HUES6 (cell line): ENCODE measurements at regions not wholly inside any gene's neighbourhood (a gene's known extent, or its start where the extent isn't known, plus 50 kb on each side); places are given as distances from the start of the nearest gene placed in this dataset.
"Not testable (repeated sequence)": the region's sequence is repeated elsewhere in the genome, so short reads cannot be mapped to it uniquely, and the experiment has no call there.

ENCODE experiments used
- H3K27ac ChIP-seq: 2 replicates; pipeline ENCODE4 v1.7.0; 2013; ENCODE audit warnings: low read depth, mild to moderate bottlenecking, low read length, inconsistent platforms
- H3K27me3 ChIP-seq: 2 replicates; pipeline ENCODE4 v1.6.1; 2013; ENCODE audit warnings: low read length; ENCODE audit not compliant: control insufficient read depth, insufficient read depth
- H3K36me3 ChIP-seq: 2 replicates; pipeline ENCODE4 v1.6.1; 2013; ENCODE audit warnings: low read length; ENCODE audit not compliant: control insufficient read depth, insufficient read depth
- H3K4me1 ChIP-seq: 2 replicates; pipeline ENCODE4 v1.6.1; 2013; ENCODE audit warnings: low read length; ENCODE audit not compliant: control insufficient read depth, insufficient read depth
- H3K4me3 ChIP-seq: 2 replicates; pipeline ENCODE4 v1.5.1; 2013; ENCODE audit warnings: low read depth, low read length
- H3K9ac ChIP-seq: one replicate; pipeline ENCODE4 v1.6.1; 2013; ENCODE audit warnings: mild to moderate bottlenecking, low read length
- H3K9me3 ChIP-seq: 2 replicates; pipeline ENCODE4 v1.6.1; 2013; ENCODE audit warnings: low read depth, low read length; ENCODE audit not compliant: control insufficient read depth, insufficient read depth

DNA sequence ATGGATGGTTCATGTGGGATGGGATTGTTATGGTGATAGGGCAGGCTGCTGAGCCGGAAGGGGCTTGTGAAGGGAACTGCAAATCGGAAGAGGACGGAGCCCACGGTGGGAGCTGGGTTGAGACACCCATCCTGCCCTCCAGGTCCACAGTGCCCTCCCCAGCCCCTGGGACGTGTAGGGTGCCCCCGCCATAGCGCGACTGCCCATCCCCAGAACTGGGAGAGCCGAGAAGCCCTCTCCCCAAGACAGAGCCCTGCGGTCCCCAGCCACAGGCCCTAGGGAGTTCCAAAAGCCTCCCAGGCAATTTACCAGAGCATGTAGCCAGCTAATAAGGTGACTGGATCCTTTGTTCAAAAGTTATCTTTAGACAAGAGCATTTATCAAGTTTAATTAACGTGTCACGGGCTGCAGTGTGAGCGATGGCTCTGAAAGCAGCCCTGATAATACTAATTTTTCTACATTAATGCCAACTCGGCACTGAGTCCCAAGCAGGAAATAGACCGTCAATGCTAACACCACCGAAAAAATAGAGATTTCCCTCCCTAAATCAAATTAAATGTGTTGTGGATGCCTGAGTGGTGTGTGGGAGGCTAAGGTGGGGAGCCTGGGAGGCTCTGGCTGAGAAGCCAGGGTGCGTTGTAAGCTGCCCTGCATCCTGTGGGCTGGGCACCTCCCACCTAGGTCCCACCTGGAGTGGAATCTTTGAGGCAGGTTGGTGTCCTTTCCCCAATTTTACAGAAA is 76.8 kb upstream of the RTL6 start:
- Histone ChIP-seq H3K27ac (no peak overlapping the region), H3K36me3 (no peaks in the 10 kb centered on the region), H3K9ac (no peak overlapping the region), H3K4me1 (no peaks in the 10 kb centered on the region), H3K9me3 (peaks cover 8% of the 10 kb centered on the region; the same call in 1 of the 2 replicates), H3K27me3 (peaks cover 15% of the 10 kb centered on the region; the same call in 1 of the 2 replicates), H3K4me3 (no peak overlapping the region)

DNA sequence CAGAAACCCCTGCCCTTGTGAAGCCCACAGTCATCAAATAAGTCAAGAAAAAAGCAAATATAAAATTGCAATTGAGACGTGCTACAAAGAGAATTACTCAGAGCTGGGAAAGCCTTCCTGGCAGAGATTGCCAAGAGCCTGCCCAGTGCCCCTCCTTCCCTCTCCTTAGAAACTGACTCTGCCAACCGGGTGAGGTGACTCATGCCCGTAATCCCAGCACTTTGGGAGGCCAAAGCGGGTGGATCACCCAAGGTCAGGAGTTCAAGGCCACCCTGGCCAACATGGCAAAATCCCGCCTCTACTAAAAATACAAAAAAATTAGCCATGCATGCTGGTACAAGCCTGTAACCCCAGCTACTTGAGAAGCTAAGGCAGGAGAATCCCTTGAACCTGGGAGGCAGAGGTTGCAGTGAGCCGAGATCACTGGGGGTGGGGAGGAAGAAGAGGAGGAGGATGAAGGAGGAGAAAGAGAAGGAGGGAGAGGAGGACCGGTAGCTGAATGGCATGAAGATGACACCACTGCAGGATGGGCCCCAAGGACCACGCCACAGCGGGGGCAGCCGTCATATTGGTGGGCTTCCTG is 76.1 kb upstream of the RTL6 start:
- Histone ChIP-seq H3K27ac (no peak overlapping the region), H3K4me3 (no peak overlapping the region), H3K9ac (no peak overlapping the region), H3K27me3 (peaks cover 15% of the 10 kb centered on the region; the same call in 1 of the 2 replicates), H3K4me1 (no peaks in the 10 kb centered on the region), H3K36me3 (no peaks in the 10 kb centered on the region), H3K9me3 (peaks cover 10% of the 10 kb centered on the region; the same call in 1 of the 2 replicates)

DNA sequence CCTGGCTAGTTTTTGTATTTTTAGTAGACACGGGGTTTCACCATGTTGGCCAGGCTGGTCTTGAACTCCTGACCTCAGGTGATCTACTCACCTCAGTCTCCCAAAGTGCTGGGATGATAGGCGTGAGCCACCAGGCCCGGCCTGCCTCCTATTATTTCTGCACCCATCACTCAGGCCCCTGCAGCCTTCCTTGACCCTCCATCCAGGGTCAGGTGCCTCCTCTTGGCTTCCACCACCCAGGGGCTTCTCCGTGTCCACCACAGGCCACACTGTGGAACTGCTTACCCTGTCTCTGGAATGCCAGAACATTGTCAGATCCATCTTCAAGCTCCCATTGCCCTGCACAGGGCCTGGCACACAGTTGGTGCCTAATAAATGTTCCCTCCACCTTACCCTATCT is 75.4 kb upstream of the RTL6 start:
- Histone ChIP-seq H3K36me3 (no peaks in the 10 kb centered on the region), H3K4me3 (no peak overlapping the region), H3K9me3 (peaks cover 10% of the 10 kb centered on the region; the same call in 1 of the 2 replicates), H3K27me3 (peaks cover 15% of the 10 kb centered on the region; the same call in 1 of the 2 replicates), H3K4me1 (no peaks in the 10 kb centered on the region), H3K27ac (no peak overlapping the region), H3K9ac (no peak overlapping the region)

DNA sequence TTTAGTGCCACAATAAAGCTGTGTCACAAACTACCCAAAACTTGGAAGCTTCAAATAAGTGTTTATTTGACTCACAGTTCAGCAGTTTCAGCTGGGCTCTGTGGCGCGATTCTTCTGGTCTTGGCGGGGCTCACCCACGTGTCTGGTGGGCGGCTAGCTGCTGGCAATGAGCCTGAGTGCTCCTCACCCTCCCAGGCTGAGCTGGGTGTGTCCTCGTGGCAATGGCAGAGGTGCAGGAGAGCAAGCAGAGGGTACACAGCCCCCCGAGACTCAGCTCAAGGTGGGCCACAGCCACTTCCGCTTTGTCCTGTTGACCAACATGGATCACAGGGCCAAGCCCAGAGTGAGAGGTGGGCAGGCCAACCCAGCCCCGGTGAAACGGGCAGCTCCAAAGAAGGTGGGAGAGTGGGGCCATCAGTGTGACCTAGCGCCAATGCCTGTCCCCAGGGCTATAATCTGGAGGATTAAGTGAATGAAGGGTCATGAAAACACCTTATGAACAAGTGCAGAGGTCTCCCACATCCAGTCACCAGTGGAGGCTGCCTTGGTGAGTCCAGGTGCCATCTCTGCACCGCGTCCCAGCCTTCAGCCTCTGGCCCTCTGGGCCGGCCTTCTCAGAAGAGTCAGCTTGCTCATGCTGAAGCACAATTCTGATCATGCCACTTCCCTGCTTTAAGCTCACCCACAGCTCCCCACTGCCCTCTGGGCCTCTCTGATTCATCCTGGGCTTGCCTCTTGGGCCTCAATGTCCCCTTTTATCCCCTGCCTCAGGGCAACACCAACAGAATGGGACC is 74.6 kb upstream of the RTL6 start:
- Histone ChIP-seq H3K36me3 (no peaks in the 10 kb centered on the region), H3K9me3 (peaks cover 10% of the 10 kb centered on the region; the same call in 1 of the 2 replicates), H3K27me3 (peaks cover 15% of the 10 kb centered on the region; the same call in 1 of the 2 replicates), H3K27ac (no peak overlapping the region), H3K9ac (no peak overlapping the region), H3K4me1 (no peaks in the 10 kb centered on the region), H3K4me3 (no peak overlapping the region)

DNA sequence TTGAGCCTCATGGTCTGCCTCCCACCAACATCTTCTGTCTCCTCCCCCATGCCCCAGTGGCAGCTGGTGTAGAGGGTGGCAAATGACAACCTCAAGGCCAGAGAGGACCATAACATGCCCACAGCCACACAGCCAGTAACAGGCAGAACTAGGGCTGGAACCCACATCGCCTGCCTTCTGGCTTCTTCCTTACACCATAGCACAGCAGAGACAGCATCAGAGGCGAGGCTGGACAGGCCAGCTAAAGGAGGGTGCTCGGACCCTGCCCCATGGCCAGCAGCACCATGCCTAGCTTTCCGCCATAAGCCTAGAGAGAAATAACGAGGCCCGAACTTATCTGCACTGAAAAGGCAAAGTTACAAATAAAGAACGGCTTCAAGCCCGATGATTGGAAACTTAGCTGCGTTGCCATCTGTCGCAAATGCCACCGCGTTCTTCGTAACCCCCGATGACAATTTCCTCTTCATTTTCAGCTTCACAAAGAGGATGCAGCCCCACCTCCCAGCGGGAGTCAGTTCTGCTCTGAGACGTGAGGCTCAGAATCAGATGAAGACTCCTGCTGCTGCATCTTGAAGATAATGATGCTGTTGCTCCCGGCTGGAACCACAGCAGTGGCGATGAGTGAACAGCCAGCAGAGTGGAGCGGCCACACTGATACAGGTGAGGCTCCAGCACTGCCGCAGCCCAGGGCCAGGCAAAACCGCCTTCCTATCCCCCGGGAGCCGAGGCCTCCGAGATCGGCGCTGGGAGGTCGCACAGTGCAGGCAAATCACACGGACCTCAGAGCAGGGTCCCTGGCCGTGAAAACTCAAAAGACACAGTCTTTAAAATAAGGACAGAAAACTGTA is 73.8 kb upstream of the RTL6 start:
- Histone ChIP-seq H3K27ac (no peak overlapping the region), H3K9ac (no peak overlapping the region), H3K36me3 (no peaks in the 10 kb centered on the region), H3K4me3 (no peak overlapping the region), H3K9me3 (peaks cover 10% of the 10 kb centered on the region; the same call in 1 of the 2 replicates), H3K4me1 (no peaks in the 10 kb centered on the region), H3K27me3 (peaks cover 15% of the 10 kb centered on the region; the same call in 1 of the 2 replicates)

DNA sequence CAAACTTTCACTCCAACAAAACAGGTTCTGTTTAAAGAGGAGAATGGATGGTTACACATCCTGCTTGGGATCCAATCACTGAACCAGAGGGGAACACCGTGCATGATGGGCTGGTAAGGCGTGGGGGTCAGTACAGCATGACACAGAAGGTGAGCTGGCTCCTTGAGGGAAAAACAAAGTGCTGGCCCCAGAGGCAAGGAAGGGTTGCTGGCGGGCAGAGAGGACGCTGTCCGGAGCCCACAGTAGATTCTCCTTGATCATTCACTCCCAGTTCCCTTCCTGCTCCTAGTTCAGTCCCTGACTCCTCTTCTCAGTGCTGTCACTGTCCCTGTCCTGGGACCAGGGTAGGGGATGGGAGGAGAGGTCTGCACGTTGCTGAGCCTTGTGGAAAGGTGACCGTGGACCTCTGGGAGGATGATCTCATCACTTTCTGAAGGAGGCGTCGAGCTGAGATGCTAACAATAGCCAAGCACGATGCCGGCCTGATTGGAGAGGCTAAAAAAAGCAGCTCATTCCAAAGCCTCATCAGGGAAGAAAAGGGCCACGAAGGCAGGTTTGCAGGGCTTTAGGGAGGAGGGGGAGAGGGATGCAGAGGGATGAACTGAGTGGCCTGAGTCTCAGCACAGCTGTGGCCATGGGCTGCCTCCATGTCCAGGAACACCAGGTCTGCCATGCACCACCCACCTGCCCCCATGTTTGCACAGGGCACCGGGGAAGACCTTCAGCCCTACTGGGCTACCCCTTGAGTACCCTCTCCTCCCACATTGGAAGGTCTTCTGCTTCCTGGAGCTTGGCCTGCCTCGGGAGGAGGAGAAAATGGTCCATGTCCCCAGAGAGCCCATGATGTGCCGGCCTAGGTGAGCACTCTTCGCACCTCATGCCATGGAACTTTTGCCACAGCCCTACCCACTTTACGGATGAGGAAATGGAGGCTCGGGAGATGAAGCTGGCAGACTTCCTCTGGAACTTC is 72.7 kb upstream of the RTL6 start:
- Histone ChIP-seq H3K36me3 (no peaks in the 10 kb centered on the region), H3K4me1 (no peaks in the 10 kb centered on the region), H3K27me3 (peaks cover 7% of the 10 kb centered on the region; the same call in 1 of the 2 replicates), H3K4me3 (no peak overlapping the region), H3K27ac (no peak overlapping the region), H3K9ac (no peak overlapping the region), H3K9me3 (peaks cover 10% of the 10 kb centered on the region; the same call in 1 of the 2 replicates)

DNA sequence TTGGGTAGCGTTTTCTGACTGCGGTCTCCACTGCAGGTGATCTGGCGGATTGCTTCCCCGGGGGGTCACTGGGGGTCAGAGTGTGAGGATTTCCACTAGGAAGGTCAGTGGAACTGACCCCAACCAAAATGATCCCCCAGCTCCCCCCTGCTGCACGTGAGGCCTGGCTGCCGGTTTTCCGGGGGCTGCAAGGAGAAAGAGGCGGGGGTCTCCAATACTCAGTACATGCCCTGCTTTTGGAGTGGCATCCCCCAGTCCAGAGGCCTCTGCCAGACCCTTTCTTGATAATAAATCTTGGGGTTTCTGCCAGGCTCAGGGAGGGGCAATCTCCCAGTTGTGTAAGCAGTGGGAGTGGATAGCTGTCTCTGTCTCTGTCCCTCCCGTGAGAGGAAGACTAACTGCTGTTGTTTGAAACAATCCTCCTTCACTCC is 71.5 kb upstream of the RTL6 start:
- Histone ChIP-seq H3K27ac (no peak overlapping the region), H3K9ac (no peak overlapping the region), H3K4me3 (no peak overlapping the region), H3K27me3 (no peaks in the 10 kb centered on the region), H3K9me3 (peaks cover 10% of the 10 kb centered on the region; the same call in 1 of the 2 replicates), H3K4me1 (no peaks in the 10 kb centered on the region), H3K36me3 (no peaks in the 10 kb centered on the region)

DNA sequence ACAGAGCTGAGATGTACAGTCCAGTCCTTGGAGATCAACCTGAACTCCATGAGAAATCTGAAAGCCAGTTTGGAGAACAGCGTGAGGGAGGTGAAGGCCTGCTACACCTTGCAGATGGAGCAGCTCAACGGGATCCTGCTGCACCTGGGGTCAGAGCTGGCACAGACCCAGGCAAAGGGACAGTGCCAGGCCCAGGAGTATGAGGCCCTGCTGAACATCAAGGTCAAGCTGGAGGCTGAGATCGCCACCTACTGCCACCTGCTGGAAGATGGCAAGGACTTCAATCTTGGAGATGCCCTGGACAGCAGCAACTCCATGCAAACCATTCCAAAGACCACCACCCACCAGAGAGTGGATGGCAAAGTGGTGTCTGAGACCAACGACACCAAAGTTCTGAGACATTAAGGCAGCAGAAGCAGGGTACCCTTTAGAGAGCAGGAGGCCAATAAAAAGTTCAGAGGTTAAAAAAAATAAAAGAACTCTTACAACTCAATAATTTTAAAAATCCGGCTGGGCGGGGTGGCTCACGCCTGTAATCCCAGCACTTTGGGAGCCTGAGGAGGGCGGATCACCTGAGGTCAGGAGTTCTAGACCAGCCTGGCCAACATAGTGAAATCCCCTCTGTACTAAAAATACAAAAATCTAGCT is 69.9 kb upstream of the RTL6 start:
- no peaks in the 10 kb centered on the region for H3K36me3 ChIP-seq

DNA sequence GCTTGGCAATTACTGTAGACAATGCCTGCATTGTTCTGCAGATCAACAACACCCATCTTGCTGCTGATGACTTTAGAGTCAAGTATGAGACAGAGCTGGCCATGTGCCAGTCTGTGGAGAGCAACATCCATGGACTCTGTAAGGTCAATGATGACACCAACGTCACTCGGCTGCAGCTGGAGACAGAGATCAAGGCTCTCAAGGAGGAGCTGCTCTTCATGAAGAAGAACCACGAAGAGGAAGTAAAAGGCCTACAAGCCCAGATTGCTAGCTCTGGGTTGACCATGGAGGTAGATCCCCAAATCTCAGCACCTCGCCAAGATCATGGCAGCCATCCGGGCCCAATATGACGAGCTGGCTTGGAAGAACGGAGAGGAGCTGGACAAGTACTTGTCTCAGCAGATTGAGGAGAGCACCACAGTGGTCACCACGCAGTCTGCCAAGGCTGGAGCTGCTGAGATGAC is 69.4 kb upstream of the RTL6 start:
- not testable (repeated sequence) for H3K27me3 ChIP-seq, H3K9ac ChIP-seq, H3K4me1 ChIP-seq, H3K36me3 ChIP-seq, H3K27ac ChIP-seq, H3K4me3 ChIP-seq, H3K9me3 ChIP-seq

More for the DNA sequence above, 69.9 kb upstream of the RTL6 start:
- Histone ChIP-seq H3K27ac (no peak overlapping the region), H3K4me3 (no peak overlapping the region), H3K9ac (no peak overlapping the region), H3K9me3 (peaks cover 10% of the 10 kb centered on the region; the same call in 1 of the 2 replicates), H3K27me3 (no peaks in the 10 kb centered on the region), H3K4me1 (no peaks in the 10 kb centered on the region)
